Glomerular visceral epithelial cell (primary cell): ENCODE measurements at regions not wholly inside any gene's neighbourhood (a gene's known extent, or its start where the extent isn't known, plus 50 kb on each side); places are given as distances from the start of the nearest gene placed in this dataset.

Source experiments
- DNase-seq: peaks from one replicate; pipeline ENCODE4 v3.0.0-alpha.2; 2016; ENCODE audit errors: extremely low spot score

- DNase-seq, result peak; percentile 3
Measured at GRCh38 chr15:37693926-37694325, 240.5 kb upstream of the TMCO5A start.

- no peak for DNase-seq
Measured at GRCh38 chr15:37695719-37696118, 238.7 kb upstream of the TMCO5A start.

GRCh38 chr15:37698679-37699078 is 235.8 kb upstream of the TMCO5A start:
- DNase-seq, result no peak

DNA sequence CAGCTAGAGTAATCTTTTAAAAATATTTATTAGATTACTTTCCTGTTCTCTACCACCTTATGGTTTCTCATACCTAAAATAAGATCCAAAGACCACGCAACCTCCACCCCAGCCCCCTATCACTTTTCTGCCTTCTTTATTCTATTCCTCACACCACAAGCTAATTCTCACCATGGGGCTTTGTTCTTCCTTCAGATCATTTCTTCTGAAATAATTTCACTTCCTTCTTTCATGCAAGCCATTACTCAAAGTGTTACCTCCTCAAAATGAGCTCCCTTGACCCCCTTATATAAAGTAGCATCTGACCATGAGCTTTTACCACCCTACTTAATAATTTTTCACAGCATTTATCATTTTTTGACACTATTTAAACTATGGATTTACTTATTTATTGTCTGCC is 233.2 kb upstream of the TMCO5A start:
- DNase-seq, result no peak

DNA sequence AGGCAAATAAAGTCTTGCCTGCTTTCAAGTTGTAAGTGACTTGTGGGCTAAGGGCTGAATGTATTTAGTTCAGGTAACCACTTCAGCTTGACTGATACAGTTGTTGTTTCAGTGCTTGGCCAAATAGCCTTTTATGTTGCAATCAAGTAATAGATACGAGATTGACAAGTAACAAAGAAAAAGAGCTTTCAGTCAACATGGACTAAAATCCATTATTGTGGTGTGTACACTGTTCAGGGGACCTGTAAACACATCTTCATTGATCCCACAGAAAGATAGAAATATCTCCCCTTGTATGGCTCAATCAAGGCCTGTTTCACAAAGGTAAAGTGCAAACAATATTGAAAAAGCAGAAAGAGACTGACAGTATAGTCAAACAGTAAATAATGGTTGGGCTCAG is 224.8 kb upstream of the TMCO5A start:
- DNase-seq, result no peak

DNA sequence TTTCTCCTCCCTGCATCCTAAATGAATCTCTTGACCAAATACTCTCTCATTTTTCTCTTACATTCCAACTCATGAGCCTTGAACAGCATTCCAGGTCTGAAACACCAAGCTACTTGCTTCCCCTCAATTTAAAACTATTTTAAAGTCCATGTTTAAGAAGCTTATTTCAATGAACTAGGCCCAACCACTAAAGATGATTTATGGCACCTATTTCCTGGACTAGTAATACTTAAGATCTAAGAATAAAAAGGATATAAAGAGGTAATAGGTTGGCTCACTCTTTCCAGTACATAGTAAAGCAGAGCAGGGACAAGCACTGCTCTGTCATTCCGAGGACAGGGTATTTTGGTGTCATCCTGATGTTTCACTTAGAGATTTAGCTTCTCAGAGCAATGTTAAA is 219.3 kb upstream of the TMCO5A start:
- DNase-seq, result no peak

DNA sequence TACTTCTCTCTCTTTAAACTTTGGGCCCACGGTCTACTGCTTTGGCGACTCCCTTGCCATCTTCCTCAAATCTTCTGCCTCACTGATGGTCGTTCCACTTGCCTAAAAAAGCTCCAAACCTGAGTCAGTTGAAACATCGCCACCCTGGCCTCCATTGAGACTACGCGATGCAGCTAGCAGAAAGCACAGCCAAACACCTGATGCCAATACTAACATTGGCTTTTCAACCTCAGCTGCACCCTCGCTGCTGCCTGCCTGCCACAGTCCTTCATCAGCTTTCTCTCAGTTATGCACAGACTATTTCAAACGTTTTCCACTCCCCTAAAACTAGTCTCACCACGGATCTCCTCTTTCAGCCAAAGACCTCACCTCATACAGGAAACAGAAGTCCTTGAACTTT is 214.2 kb upstream of the TMCO5A start:
- no peak for DNase-seq

GRCh38 chr15:37731146-37731746 is 203.2 kb upstream of the TMCO5A start:
- no peak for DNase-seq

- DNase-seq, result no peak
Measured at GRCh38 chr15:37733628-37734027, 200.8 kb upstream of the TMCO5A start.

DNA sequence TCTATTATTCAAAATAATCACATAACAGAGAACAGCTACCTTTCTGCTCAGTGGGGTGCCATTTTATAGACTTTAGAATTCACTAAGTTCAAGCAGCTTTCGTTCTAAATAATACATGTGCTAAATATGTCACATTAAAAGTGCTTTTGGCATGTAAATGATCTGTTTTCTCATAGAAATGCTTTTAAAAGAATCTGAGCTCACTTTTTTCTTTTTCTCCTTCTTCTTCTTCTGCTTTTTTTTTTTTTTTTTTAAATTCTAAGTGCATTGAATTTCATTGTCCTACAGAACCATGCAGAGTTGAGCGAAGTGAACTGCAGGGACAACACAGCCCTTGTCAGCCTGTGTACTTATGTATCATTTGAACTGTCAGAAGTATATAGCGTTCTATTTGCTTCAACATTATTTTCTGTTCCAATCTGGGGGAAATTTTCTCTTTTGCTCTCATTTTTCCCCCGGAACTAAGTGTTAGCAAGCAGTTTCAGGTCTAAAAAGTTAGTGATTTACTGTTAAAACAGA is 193.8 kb upstream of the TMCO5A start:
- no peak for DNase-seq

DNA sequence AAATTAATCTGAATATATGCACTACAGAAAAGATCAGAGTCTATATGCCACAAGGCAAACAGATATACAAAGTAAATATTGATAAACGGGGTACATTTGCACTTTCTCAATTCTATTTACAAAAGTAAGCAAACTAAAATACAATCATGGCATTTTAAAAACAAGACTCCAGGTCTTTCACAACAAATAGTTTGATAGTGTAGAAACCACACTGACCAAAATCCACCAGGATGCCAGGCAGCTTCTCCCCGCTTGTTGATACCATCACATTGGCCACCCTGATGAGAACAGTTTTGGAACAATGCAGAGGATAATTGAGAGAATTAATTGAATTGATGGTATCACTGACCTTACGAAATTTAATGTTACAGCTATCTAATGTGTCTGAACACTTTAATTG is 190.6 kb upstream of the TMCO5A start:
- no peak for DNase-seq

GRCh38 chr15:37744521-37744920 is 189.9 kb upstream of the TMCO5A start:
- no peak for DNase-seq

GRCh38 chr15:37751401-37751800 is 183.0 kb upstream of the TMCO5A start:
- DNase-seq, result no peak

- DNase-seq, result no peak
Measured at GRCh38 chr15:37756407-37756806, 178.0 kb upstream of the TMCO5A start.

- DNase-seq, result no peak
Measured at GRCh38 chr15:37758412-37758811, 176.0 kb upstream of the TMCO5A start.

DNA sequence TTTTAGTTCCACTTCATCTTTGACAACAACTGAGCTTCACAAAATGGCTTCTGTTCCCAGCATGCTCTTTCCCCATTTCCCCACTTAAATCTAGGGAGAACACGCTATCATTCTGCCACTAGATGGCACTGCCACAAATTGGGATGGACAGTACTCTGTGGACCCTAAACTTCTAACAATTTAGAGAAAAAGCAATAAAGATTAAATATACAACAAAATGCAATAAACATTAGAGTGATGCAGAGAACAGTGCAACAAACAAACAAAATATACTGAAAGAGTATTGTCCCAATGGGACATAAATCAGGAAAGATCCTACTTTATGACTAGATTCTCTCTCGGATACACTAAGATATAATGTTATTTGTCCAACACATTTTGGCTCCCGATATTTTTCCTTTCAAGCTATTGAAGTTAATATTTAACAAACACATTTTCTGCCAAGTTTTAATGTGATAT is 169.7 kb upstream of the TMCO5A start:
- peak; percentile 71 for DNase-seq

GRCh38 chr15:37765786-37766185 is 168.7 kb upstream of the TMCO5A start:
- no peak for DNase-seq

- DNase-seq, result no peak
Measured at GRCh38 chr15:37767841-37768455, 166.5 kb upstream of the TMCO5A start.

GRCh38 chr15:37771465-37771864 is 163.0 kb upstream of the TMCO5A start:
- DNase-seq, result peak; percentile 27

GRCh38 chr15:37773111-37773860 is 161.2 kb upstream of the TMCO5A start:
- DNase-seq, result peak; percentile 90

DNA sequence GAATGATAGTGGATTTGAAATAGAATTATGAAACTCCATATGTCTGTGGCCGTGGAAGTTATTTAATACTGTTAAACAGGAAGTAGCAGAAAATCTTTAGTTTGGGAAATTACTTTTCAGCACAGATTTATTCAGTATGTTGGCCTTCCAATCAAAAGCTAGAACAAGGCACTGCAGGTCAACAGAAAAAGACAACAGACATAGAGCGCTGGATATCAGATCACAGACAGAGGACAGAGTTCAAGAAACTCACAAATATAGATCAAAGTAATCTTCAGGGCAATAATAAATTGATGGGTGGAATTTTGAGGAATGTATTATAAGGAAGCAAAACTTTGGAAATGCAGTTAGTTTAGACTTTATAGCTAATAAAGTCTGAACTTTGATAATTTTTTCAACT is 159.5 kb upstream of the TMCO5A start:
- DNase-seq, result no peak

DNA sequence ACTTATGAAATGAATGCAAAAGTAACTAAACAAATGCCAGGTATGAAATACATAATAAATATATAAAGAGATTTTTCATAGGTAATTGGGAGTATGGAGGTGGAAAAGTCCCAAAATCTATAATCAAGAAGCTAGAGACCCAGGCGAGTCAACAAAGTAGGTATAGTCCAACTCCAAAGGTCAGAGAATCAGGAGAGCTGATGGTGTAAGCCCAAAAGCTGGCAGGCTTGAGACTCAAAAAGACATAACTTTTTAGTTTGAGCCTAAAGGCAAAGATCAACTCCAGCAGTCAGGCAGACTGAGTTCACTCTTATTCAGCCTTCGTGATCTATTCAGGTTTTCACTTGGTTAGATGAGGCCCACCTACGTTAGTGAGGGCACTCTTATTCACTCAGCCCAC is 157.4 kb upstream of the TMCO5A start:
- DNase-seq, result no peak

- DNase-seq, result no peak
Measured at GRCh38 chr15:37783290-37783689, 151.2 kb upstream of the TMCO5A start.
